ENCODE measurements at regions not wholly inside any gene's neighbourhood (a gene's known extent, or its start where the extent isn't known, plus 50 kb on each side); places are given as distances from the start of the nearest gene placed in this dataset.
A peak's percentile ranks its signal among the peaks of the same experiment; 100 is the strongest.

DNA sequence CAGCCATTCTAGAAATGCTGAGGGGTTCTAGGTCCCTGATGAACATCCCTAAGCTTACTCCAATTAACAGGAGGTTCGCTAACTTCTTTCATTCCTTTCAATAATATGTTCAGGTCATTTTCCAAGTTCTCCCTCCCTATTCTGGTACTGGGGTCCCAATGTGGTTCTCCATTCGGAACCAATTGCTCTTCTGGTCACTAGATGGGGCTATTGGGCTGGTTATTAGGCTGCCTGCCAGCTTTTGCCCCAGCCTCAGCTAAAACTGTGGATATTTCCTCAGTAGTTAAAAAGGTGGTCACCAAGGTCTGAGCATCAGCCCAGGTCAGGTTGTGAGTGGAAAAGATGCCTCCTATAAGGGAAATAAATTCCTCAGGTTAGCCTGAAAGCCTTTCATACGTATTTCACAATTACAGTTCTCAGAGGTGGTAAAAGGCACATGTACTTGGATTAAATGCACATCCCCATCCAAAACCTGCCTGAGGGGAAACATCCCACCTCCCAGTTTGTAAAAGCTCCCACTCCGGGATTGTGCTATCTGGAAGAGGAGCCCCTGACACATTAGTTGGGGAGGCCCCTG is 161.1 kb upstream of the CCDC179 start:
- H3K4me3 ChIP-seq (replicated peaks; ENCODE audit: low read depth, low read length), result no peak overlapping the region
- DNase-seq (ENCODE audit: low read depth), result peak; percentile 47
- TF ChIP-seq, protein P1, sequence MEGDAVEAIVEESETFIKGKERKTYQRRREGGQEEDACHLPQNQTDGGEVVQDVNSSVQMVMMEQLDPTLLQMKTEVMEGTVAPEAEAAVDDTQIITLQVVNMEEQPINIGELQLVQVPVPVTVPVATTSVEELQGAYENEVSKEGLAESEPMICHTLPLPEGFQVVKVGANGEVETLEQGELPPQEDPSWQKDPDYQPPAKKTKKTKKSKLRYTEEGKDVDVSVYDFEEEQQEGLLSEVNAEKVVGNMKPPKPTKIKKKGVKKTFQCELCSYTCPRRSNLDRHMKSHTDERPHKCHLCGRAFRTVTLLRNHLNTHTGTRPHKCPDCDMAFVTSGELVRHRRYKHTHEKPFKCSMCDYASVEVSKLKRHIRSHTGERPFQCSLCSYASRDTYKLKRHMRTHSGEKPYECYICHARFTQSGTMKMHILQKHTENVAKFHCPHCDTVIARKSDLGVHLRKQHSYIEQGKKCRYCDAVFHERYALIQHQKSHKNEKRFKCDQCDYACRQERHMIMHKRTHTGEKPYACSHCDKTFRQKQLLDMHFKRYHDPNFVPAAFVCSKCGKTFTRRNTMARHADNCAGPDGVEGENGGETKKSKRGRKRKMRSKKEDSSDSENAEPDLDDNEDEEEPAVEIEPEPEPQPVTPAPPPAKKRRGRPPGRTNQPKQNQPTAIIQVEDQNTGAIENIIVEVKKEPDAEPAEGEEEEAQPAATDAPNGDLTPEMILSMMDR (IDR thresholded peaks at IDR 0.05; ENCODE audit: low read length, missing control alignments), result peak; percentile 75

DNA sequence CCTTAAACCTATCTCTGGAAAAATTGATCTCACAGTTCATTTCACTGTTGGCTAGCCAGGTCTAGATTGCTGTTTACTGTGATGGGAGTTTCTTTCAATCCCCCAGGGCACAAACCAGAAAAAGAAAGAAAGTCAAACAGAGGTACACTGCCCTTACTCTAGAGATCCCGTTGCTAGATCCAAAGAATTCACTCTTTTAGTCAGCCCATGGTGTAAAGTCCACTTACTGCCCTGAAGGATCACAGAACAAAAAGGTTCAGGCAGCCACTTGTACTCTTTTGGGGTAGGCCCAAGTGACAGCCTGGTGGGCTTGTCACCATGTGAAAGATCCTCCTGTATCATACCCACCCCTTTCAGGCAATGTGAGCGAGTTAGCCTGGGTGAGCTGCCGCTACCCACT is 162.6 kb upstream of the CCDC179 start:
- TF ChIP-seq, protein P1 (IDR thresholded peaks at IDR 0.05; ENCODE audit: low read length, missing control alignments), result no peak
- no peak for DNase-seq (ENCODE audit: low read depth)
- H3K4me3 ChIP-seq (replicated peaks; ENCODE audit: low read depth, low read length), result no peak overlapping the region

DNA sequence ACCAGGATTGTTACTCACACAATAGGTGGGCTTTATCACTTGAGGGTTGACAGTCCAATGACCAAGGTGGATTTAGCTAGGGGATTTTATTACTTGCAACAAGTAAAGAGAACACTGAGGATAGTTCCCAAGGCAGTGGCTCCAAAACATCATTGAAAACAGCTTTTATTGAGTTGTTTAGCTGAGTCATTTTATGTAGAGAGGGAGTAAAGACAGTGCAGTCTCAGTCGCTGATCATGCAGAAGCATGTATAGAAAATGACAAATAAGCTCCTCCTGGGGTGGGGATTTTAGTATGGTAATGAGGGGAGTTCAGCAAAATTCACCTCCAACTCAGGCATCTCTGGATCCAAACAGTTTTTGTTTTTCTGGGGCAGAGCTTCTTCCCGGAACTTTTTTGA is 163.0 kb upstream of the CCDC179 start:
- no peak for DNase-seq (ENCODE audit: low read depth)
- H3K4me3 ChIP-seq (replicated peaks; ENCODE audit: low read depth, low read length), result no peak overlapping the region
- TF ChIP-seq, protein P1 (IDR thresholded peaks at IDR 0.05; ENCODE audit: low read length, missing control alignments), result no peak

DNA sequence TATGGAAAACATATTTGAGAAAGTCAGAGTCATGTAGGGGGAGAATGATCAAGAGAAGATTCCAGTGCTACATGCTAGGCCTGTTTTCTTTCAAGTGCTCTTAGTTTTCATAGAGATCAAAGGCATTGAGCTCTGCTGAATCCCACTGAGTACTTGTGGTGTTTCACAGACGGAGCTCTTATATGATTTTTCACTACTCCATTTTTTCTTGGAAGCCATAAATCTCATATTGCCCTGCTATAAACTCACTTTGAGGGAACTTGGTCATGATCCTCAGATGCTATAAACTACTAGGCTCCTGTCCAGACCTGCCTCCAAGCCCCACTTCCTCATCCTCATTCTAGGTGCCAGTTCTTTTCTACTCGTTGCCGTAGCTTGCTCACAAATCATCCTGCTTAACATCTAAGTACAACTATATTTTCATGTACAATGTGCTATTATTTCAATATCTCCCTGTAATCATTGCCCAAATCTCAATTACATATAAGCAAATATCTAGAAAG is 180.8 kb upstream of the CCDC179 start:
- TF ChIP-seq, protein P1 (IDR thresholded peaks at IDR 0.05; ENCODE audit: low read length, missing control alignments), result no peak
- no peak overlapping the region for H3K4me3 ChIP-seq (replicated peaks; ENCODE audit: low read depth, low read length)
- DNase-seq (ENCODE audit: low read depth), result no peak

DNA sequence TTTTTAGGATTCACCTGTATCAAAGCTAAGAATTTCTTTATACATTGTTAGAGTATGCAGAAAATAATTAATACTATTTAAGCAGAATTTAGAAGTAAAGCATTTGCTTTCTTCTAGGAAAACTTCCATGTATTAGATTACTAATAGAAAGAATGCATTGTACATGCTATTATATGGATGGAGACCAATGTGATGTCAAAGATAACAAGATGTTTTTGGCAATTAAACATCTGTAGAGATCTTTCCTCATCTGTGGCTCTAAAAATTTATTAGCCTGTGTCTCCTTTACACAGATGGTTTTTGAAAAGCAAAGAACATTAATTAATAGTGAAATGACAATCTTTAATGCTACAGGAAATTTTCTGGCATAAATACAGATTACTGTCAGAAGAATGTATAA is 198.4 kb upstream of the CCDC179 start:
- TF ChIP-seq, protein P1 (IDR thresholded peaks at IDR 0.05; ENCODE audit: low read length, missing control alignments), result no peak
- no peak overlapping the region for H3K4me3 ChIP-seq (replicated peaks; ENCODE audit: low read depth, low read length)
- DNase-seq (ENCODE audit: low read depth), result no peak

DNA sequence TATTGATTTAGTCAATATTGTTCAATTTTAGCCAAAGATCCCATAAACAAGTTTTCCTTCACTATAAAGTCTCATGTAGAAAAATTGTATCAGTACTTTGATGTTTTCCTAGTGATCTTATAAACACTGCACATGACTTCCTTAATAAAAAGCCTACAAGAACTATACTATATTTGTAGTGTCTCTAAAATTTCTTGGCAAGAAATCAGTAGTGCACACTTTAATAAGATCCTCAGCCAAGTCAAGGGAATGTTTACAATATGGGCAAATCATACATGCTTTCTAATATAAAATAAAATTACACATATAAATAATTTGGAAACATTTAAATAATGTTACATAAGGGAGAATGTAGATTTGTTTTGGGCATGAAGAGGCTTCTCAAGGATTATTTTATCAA is 203.0 kb upstream of the CCDC179 start:
- no peak overlapping the region for H3K4me3 ChIP-seq (replicated peaks; ENCODE audit: low read depth, low read length)
- TF ChIP-seq, protein P1 (IDR thresholded peaks at IDR 0.05; ENCODE audit: low read length, missing control alignments), result no peak
- DNase-seq (ENCODE audit: low read depth), result no peak

All from fibroblast of pulmonary artery (primary cell).